Spleen (tissue), 7 donors: ENCODE measurements at regions not wholly inside any gene's neighbourhood (a gene's known extent, or its start where the extent isn't known, plus 50 kb on each side); places are given as distances from the start of the nearest gene placed in this dataset.

Experiments used
- POLR2A ChIP-seq, 3 donors: fragments of 450-650 bp; IDR thresholded peaks; one replicate each; pipeline ENCODE4 v1.5.1; 2017; ENCODE audit warnings: antibody characterized with exemption in 3 of 3, mild to moderate bottlenecking in 1 of 3
- POLR2AphosphoS5 ChIP-seq, 3 donors: sonication (generic); formaldehyde crosslinking; IDR thresholded peaks; one replicate each; pipeline ENCODE4 v1.5.1; 2017; ENCODE audit warnings: antibody characterized with exemption in 3 of 3
- TF ChIP-seq, protein P1 (sequence below), 11 experiments: fragments of 200-600 bp in 7 of 11; fragments of 450-650 bp in 4 of 11; sonication (generic) in 4 of 11; IDR thresholded peaks in 8 of 11; conservative IDR thresholded peaks in 3 of 11; 1 replicate in 7 of 11; 2 replicates in 4 of 11; pipeline versions ENCODE4 v1.4.0 to v1.8.0; 2016 to 2021; ENCODE audit warnings: antibody characterized with exemption in 11 of 11, inconsistent platforms in 4 of 11, mild to moderate bottlenecking in 1 of 11
- donor health status: DM: no; HTN: no; CAD: no; lungs with moderate emphysema.
- donor health status: DM: no; HTN: no; CAD: no.
- donor health status: DM: no; HTN: no; CAD: no.

DNA sequence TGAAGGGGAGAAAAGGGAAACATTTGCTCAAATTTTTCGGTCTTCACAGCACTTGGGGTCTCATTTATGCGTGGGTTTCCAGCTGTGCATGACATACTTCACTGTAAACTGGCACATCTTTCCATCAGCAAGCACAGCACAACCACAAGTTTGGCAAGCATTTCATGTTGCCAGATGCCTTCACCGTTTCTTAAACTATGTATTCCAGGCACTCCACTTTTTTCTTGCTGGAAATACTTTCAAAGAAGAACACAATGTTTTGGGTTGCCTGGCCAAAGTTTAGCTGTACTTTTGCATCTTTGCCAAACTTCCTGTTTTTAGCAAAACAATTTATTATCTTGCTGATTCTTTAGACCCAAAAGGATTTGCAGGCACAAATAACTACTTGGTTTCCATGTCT lies 194.6 kb upstream of the MEIS1 start:
- TF ChIP-seq POLR2AphosphoS5 (IDR thresholded peaks at IDR 0.05), result peak in 1 of 3 donors; percentile 50
- TF ChIP-seq, protein P1, sequence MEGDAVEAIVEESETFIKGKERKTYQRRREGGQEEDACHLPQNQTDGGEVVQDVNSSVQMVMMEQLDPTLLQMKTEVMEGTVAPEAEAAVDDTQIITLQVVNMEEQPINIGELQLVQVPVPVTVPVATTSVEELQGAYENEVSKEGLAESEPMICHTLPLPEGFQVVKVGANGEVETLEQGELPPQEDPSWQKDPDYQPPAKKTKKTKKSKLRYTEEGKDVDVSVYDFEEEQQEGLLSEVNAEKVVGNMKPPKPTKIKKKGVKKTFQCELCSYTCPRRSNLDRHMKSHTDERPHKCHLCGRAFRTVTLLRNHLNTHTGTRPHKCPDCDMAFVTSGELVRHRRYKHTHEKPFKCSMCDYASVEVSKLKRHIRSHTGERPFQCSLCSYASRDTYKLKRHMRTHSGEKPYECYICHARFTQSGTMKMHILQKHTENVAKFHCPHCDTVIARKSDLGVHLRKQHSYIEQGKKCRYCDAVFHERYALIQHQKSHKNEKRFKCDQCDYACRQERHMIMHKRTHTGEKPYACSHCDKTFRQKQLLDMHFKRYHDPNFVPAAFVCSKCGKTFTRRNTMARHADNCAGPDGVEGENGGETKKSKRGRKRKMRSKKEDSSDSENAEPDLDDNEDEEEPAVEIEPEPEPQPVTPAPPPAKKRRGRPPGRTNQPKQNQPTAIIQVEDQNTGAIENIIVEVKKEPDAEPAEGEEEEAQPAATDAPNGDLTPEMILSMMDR (IDR thresholded peaks at IDR 0.05 in 8 of 11, conservative IDR thresholded peaks at IDR 0.05 in 3 of 11), result no peak
- no peak for TF ChIP-seq POLR2A (IDR thresholded peaks at IDR 0.05)
